Keratinocyte (primary cell): ENCODE measurements at regions not wholly inside any gene's neighbourhood (a gene's known extent, or its start where the extent isn't known, plus 50 kb on each side); places are given as distances from the start of the nearest gene placed in this dataset.

ENCODE experiments used
- DNase-seq: peaks from one replicate; pipeline ENCODE4 v3.0.0-alpha.2; 2011; ENCODE audit warnings: low read depth, missing footprints, low spot score
- FAIRE-seq: peaks from 2 replicates; lab custom pipeline; 2011; peaks lifted over from hg19 to GRCh38; lab: Jason Lieb, UNC
- H2AFZ ChIP-seq: 2 replicates; pipeline ENCODE4 v1.6.0; 2012; ENCODE audit warnings: low read length, control low read depth, inconsistent platforms; ENCODE audit not compliant: control insufficient read depth
- H3K27ac ChIP-seq: 2 replicates; pipeline ENCODE4 v1.5.1; 2011; ENCODE audit warnings: low read length; ENCODE audit not compliant: control insufficient read depth, insufficient read depth
- H3K27me3 ChIP-seq: 3 replicates; pipeline ENCODE4 v1.6.0; 2011; ENCODE audit warnings: low read length; ENCODE audit not compliant: control insufficient read depth, insufficient read depth; ENCODE audit errors: extremely low read depth
- H3K36me3 ChIP-seq, 2 experiments: 2 replicates in 1 of 2; 3 replicates in 1 of 2; pipeline ENCODE4 v1.5.1; 2011; ENCODE audit warnings: low read length in 2 of 2, mild to moderate bottlenecking in 1 of 2; ENCODE audit not compliant: control insufficient read depth in 2 of 2, insufficient read depth in 2 of 2; ENCODE audit errors: extremely low read depth in 1 of 2
- H3K4me1 ChIP-seq: 3 replicates; pipeline ENCODE4 v1.5.1; 2011; ENCODE audit warnings: low read length; ENCODE audit not compliant: control insufficient read depth, insufficient read depth; ENCODE audit errors: extremely low read depth
- H3K4me2 ChIP-seq: 3 replicates; pipeline ENCODE4 v1.6.0; 2011; ENCODE audit warnings: low read depth, low read length; ENCODE audit not compliant: control insufficient read depth, insufficient read depth; ENCODE audit errors: extremely low read depth
- H3K4me3 ChIP-seq, 3 experiments: fragments of 200-600 bp in 1 of 3; sonication (generic) in 1 of 3; 2 replicates in 2 of 3; 3 replicates in 1 of 3; pipeline ENCODE4 v1.5.1; 2011 to 2016; ENCODE audit warnings: low read length in 3 of 3, mild to moderate bottlenecking in 3 of 3, control low read depth in 2 of 3, inconsistent platforms in 1 of 3, low read depth in 1 of 3, mixed read lengths in 1 of 3, mixed run types in 1 of 3, moderate library complexity in 1 of 3; ENCODE audit not compliant: control insufficient read depth in 2 of 3, insufficient read depth in 2 of 3; ENCODE audit errors: extremely low read depth in 1 of 3
- H3K79me2 ChIP-seq: 2 replicates; pipeline ENCODE4 v1.6.0; 2012; ENCODE audit warnings: low read length; ENCODE audit not compliant: control insufficient read depth, insufficient read depth
- H3K9ac ChIP-seq: 3 replicates; pipeline ENCODE4 v1.6.0; 2011; ENCODE audit warnings: low read length; ENCODE audit not compliant: control insufficient read depth, insufficient read depth; ENCODE audit errors: extremely low read depth
- H3K9me1 ChIP-seq: 3 replicates; pipeline ENCODE4 v1.6.0; 2011; ENCODE audit warnings: low read length; ENCODE audit not compliant: control insufficient read depth, insufficient read depth; ENCODE audit errors: extremely low read depth
- H3K9me3 ChIP-seq: 2 replicates; pipeline ENCODE4 v1.5.1; 2012; ENCODE audit warnings: low read depth, low read length; ENCODE audit not compliant: control insufficient read depth
- H4K20me1 ChIP-seq: 3 replicates; pipeline ENCODE4 v1.6.0; 2011; ENCODE audit warnings: low read length; ENCODE audit not compliant: control insufficient read depth, insufficient read depth; ENCODE audit errors: extremely low read depth
- EZH2 ChIP-seq: IDR thresholded peaks from one replicate; pipeline ENCODE4 v1.6.1; 2012; ENCODE audit warnings: inconsistent platforms, mild to moderate bottlenecking, low read length, moderate library complexity
- dilution Hi-C: fragments of 300-500 bp; cut with MboI; formaldehyde crosslinking; loops from one replicate; pipeline ENCODE4 v1.7.0; 2020; ENCODE audit warnings: low sequenced_read_pairs; ENCODE audit not compliant: extremely low pct_ligation_motif_present
- TF ChIP-seq, protein P1 (sequence below), 3 experiments: IDR thresholded peaks in 1 of 3; conservative IDR thresholded peaks in 1 of 3; optimal IDR thresholded peaks in 1 of 3; 2 replicates in 2 of 3; 3 replicates in 1 of 3; pipeline versions ENCODE3 to v1.5.1; 2011; ENCODE audit warnings: low read length in 3 of 3, mild to moderate bottlenecking in 3 of 3, moderate library complexity in 2 of 3, control low read depth in 1 of 3, inconsistent platforms in 1 of 3; ENCODE audit not compliant: insufficient read depth in 2 of 3; ENCODE audit errors: extremely low read depth in 1 of 3

DNA sequence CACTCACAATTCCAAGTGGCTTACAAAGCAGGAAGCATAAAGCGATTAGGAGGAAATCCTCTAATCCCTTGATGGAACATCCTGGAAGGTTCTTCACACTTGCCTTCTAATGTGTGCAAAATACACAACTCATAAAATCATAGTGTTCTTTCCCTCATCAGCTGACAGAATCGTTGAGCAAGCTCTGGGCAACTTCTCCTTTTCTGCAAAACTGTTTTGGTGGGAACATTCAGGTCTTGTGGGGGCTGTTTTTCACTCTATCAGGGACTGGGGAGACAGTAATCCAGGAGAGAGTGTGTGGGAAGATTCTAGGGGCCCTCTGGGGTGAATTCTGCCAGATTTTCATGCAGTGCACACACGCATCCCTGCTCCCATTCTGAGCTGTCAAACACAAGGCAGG, 53.2 kb downstream of the IRAG1 start:
- Histone ChIP-seq H3K36me3 (no peaks in the 10 kb centered on the region), H3K27ac (no peak overlapping the region), H3K4me1 (no peaks in the 10 kb centered on the region), H3K9me1 (no peaks in the 10 kb centered on the region), H3K79me2 (no peaks in the 10 kb centered on the region), H3K4me3 (no peak overlapping the region), H4K20me1 (no peaks in the 10 kb centered on the region), H3K9ac (no peak overlapping the region), H3K27me3 (no peaks in the 10 kb centered on the region), H3K4me2 (no peak overlapping the region), H3K9me3 (no peaks in the 10 kb centered on the region), H2AFZ (no peak overlapping the region)
- dilution Hi-C loops: no loop called here
- DNase-seq (no peak), FAIRE-seq (no peak)
- no peak for TF ChIP-seq EZH2

DNA sequence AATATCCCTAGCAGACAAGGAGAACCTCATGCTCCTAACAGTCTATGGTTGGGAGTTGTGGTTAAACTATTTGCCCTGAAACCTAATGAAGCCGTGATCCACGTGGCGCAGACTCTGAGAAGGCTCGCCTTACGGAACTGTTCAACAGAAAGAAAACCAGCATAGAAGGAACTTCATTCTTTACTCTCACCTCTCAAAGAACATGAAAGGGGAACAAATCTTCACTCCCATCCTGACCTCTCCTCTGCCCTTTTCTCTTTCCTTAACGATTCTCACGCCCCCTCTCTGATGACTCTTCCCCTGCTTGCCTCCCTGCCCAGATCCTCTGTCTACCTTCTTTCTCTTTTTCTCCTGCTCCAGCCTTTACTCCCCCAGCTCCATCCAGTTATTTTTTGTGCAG, 54.2 kb downstream of the IRAG1 start:
- no peak for DNase-seq
- H3K27ac ChIP-seq: no peak overlapping the region
- H3K9me3 ChIP-seq: no peaks in the 10 kb centered on the region
- H3K27me3 ChIP-seq: no peaks in the 10 kb centered on the region
- no peaks in the 10 kb centered on the region for H3K36me3 ChIP-seq
- H3K9ac ChIP-seq: no peak overlapping the region
- TF ChIP-seq, protein P1, sequence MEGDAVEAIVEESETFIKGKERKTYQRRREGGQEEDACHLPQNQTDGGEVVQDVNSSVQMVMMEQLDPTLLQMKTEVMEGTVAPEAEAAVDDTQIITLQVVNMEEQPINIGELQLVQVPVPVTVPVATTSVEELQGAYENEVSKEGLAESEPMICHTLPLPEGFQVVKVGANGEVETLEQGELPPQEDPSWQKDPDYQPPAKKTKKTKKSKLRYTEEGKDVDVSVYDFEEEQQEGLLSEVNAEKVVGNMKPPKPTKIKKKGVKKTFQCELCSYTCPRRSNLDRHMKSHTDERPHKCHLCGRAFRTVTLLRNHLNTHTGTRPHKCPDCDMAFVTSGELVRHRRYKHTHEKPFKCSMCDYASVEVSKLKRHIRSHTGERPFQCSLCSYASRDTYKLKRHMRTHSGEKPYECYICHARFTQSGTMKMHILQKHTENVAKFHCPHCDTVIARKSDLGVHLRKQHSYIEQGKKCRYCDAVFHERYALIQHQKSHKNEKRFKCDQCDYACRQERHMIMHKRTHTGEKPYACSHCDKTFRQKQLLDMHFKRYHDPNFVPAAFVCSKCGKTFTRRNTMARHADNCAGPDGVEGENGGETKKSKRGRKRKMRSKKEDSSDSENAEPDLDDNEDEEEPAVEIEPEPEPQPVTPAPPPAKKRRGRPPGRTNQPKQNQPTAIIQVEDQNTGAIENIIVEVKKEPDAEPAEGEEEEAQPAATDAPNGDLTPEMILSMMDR (optimal IDR thresholded peaks at IDR 0.05 in 1 of 3, IDR thresholded peaks at IDR 0.05 in 1 of 3, conservative IDR thresholded peaks at IDR 0.05 in 1 of 3; ENCODE audit: extremely low read depth in 1 of 3, insufficient read depth in 2 of 3, low read length in 3 of 3): no peak
- TF ChIP-seq EZH2: no peak
- H3K4me2 ChIP-seq: no peak overlapping the region
- FAIRE-seq: no peak
- no peaks in the 10 kb centered on the region for H4K20me1 ChIP-seq
- dilution Hi-C loops: no loop called here
- H3K4me1 ChIP-seq: no peaks in the 10 kb centered on the region
- H3K79me2 ChIP-seq: no peaks in the 10 kb centered on the region
- H3K4me3 ChIP-seq: no peak overlapping the region
- H3K9me1 ChIP-seq: no peaks in the 10 kb centered on the region
- H2AFZ ChIP-seq: no peak overlapping the region

DNA sequence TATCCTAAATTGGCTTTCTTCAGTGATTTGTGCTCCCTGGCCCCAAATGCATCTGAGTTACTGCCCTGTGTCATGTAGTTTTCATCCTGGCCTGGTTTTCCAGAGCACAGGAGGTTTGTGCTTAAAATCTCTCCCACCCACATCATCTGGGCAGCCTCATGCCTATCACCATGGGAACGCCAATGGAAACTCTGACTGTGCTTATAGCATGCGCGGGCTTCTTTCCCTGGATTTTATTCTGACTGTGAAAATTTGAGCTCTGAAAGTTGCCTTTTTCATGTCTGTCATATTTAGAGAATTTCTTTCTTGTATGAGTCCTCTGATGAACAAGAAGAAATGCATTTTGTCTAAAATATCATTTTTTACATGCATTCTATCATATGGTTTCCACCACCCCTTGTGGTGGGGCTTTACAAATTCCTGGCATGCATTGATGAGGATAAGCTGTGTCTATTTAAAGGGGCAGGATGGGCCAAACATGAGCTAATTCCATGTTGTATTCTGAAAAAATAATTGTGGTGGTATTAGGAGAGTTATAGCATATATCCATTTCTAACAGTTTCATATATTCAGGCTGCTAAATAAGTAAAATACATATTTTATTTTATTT, 55.1 kb downstream of the IRAG1 start:
- dilution Hi-C loops: no loop called here
- Histone ChIP-seq H3K79me2 (no peaks in the 10 kb centered on the region), H3K9ac (no peak overlapping the region), H3K4me3 (no peak overlapping the region), H3K27ac (no peak overlapping the region), H3K4me1 (no peaks in the 10 kb centered on the region), H3K4me2 (no peak overlapping the region), H3K9me3 (no peaks in the 10 kb centered on the region), H2AFZ (no peak overlapping the region), H3K9me1 (no peaks in the 10 kb centered on the region), H4K20me1 (no peaks in the 10 kb centered on the region), H3K27me3 (no peaks in the 10 kb centered on the region), H3K36me3 (no peaks in the 10 kb centered on the region)
- TF ChIP-seq EZH2: no peak
- TF ChIP-seq, protein P1 (optimal IDR thresholded peaks at IDR 0.05 in 1 of 3, IDR thresholded peaks at IDR 0.05 in 1 of 3, conservative IDR thresholded peaks at IDR 0.05 in 1 of 3; ENCODE audit: extremely low read depth in 1 of 3, insufficient read depth in 2 of 3, low read length in 3 of 3): no peak
- DNase-seq (no peak), FAIRE-seq (no peak)
